Left cardiac atrium (tissue), 4 donors: ENCODE measurements at regions not wholly inside any gene's neighbourhood (a gene's known extent, or its start where the extent isn't known, plus 50 kb on each side); places are given as distances from the start of the nearest gene placed in this dataset.

Source experiments
- ATAC-seq, 2 donors: fragments of 200-7000 bp; cut with Tn5 transposase; one replicate each; pipeline ENCODE4 v1.9.1; 2020; ENCODE audit warnings: mild to moderate bottlenecking in 2 of 2, moderate library complexity in 2 of 2
- DNase-seq: peaks from one replicate; pipeline ENCODE4 v3.0.0-alpha.2; 2020
- intact Hi-C, 2 donors: fragments of 100-400 bp; cut with DNase I; formaldehyde crosslinking; loops; one replicate each; pipeline versions ENCODE4 v1.14.1 to v1.15.1; 2022 to 2023
- donor health status: DM: no; HTN: yes; CAD: no.
- donor health status: DM: no; HTN: yes; CAD: no; lungs with severe emphysema.
- donor health status: DM: yes; HTN: yes; CAD: no.
- donor health status: Dilated cardiomyopathy.

GRCh38 chr2:107009275-107009674 lies 123.3 kb upstream of the ST6GAL2 start:
- ATAC-seq: no peak
- DNase-seq: no peak
- intact Hi-C loops: no loop called here

- no peak for DNase-seq
- intact Hi-C loops: no loop called here
- ATAC-seq: no peak
Observed at GRCh38 chr2:107012714-107013306, 126.8 kb upstream of the ST6GAL2 start.

GRCh38 chr2:107013884-107014283 lies 127.9 kb upstream of the ST6GAL2 start:
- DNase-seq: no peak
- no peak for ATAC-seq
- intact Hi-C loops: no loop called here

GRCh38 chr2:107018366-107018765 lies 132.4 kb upstream of the ST6GAL2 start:
- DNase-seq (no peak), ATAC-seq (no peak)
- intact Hi-C loops: no loop called here

GRCh38 chr2:107020392-107020791 lies 134.4 kb upstream of the ST6GAL2 start:
- intact Hi-C loops: no loop called here
- no peak for DNase-seq
- ATAC-seq: no peak

- DNase-seq: no peak
- ATAC-seq: no peak
- intact Hi-C loops: no loop called here
Observed at GRCh38 chr2:107024269-107024668, 138.3 kb upstream of the ST6GAL2 start.

- intact Hi-C loops: no loop called here
- ATAC-seq (no peak), DNase-seq (no peak)
Observed at GRCh38 chr2:107025291-107025857, 139.4 kb upstream of the ST6GAL2 start.

- intact Hi-C loops: no loop called here
- ATAC-seq: no peak
- no peak for DNase-seq
Observed at GRCh38 chr2:107025869-107026380, 140.0 kb upstream of the ST6GAL2 start.

- intact Hi-C loops: no loop called here
Observed at GRCh38 chr2:107027205-107027604, 141.2 kb upstream of the ST6GAL2 start.

GRCh38 chr2:107027810-107028209 lies 141.8 kb upstream of the ST6GAL2 start:
- ATAC-seq (no peak), DNase-seq (no peak)
- intact Hi-C loops: no loop called here

More at GRCh38 chr2:107027205-107027604, 141.2 kb upstream of the ST6GAL2 start:
- DNase-seq (no peak), ATAC-seq (no peak)

- no peak for DNase-seq
- intact Hi-C loops: no loop called here
- ATAC-seq: no peak
Observed at GRCh38 chr2:107028661-107029060, 142.7 kb upstream of the ST6GAL2 start.

GRCh38 chr2:107036293-107036692 lies 150.3 kb upstream of the ST6GAL2 start:
- peak; percentile 25 for DNase-seq
- ATAC-seq: peak; percentile 42 to 57
- intact Hi-C loops: no loop called here

GRCh38 chr2:107062173-107062572 lies 176.2 kb upstream of the ST6GAL2 start:
- intact Hi-C loops: no loop called here
- DNase-seq (no peak), ATAC-seq (no peak)

GRCh38 chr2:107062599-107063220 lies 176.7 kb upstream of the ST6GAL2 start:
- intact Hi-C loops: no loop called here
- DNase-seq (no peak), ATAC-seq (no peak)

GRCh38 chr2:107063228-107063627 lies 177.3 kb upstream of the ST6GAL2 start:
- DNase-seq (no peak), ATAC-seq (no peak)
- intact Hi-C loops: no loop called here

GRCh38 chr2:107064750-107065149 lies 178.8 kb upstream of the ST6GAL2 start:
- no peak for ATAC-seq
- intact Hi-C loops: no loop called here
- no peak for DNase-seq

- no peak for DNase-seq
- ATAC-seq: no peak
- intact Hi-C loops: no loop called here
Observed at GRCh38 chr2:107068069-107068916, 182.3 kb upstream of the ST6GAL2 start.

GRCh38 chr2:107069890-107070289 lies 183.9 kb upstream of the ST6GAL2 start:
- DNase-seq (no peak), ATAC-seq (no peak)
- intact Hi-C loops: no loop called here

GRCh38 chr2:107072150-107072940 lies 186.4 kb upstream of the ST6GAL2 start:
- DNase-seq (no peak), ATAC-seq (no peak)
- intact Hi-C loops: no loop called here
